CD14-positive monocyte (primary cell): ENCODE measurements at regions not wholly inside any gene's neighbourhood (a gene's known extent, or its start where the extent isn't known, plus 50 kb on each side); places are given as distances from the start of the nearest gene placed in this dataset.

Experiments
- DNase-seq, 3 donors: peaks; one replicate each; pipeline ENCODE4 v3.0.0-alpha.2; 2011 to 2022
- H2AFZ ChIP-seq: 2 replicates; pipeline ENCODE4 v1.6.0; 2012; ENCODE audit warnings: mild to moderate bottlenecking, low read depth, low read length, inconsistent platforms; ENCODE audit not compliant: insufficient read depth, poor library complexity, severe bottlenecking
- H3K27ac ChIP-seq, 2 donors: 1 replicate in 1 of 2; 2 replicates in 1 of 2; pipeline ENCODE4 v1.5.1; 2012 to 2013; ENCODE audit warnings: low read length in 2 of 2, control low read depth in 1 of 2, inconsistent platforms in 1 of 2, low read depth in 1 of 2, mild to moderate bottlenecking in 1 of 2
- H3K27me3 ChIP-seq, 2 donors: one replicate each; pipeline versions ENCODE4 v1.6.0 to v1.6.1; 2011 to 2013; ENCODE audit warnings: low read length in 2 of 2; ENCODE audit not compliant: control insufficient read depth in 2 of 2, insufficient read depth in 2 of 2
- H3K36me3 ChIP-seq, 2 donors: replicated peaks in 1 of 2; 1 replicate in 1 of 2; 2 replicates in 1 of 2; pipeline versions ENCODE4 v1.5.1 to v1.6.1; 2012 to 2013; ENCODE audit warnings: low read length in 2 of 2, control low read depth in 1 of 2, inconsistent platforms in 1 of 2, mild to moderate bottlenecking in 1 of 2; ENCODE audit not compliant: insufficient read depth in 2 of 2, control insufficient read depth in 1 of 2
- H3K4me1 ChIP-seq, 2 donors: 1 replicate in 1 of 2; 2 replicates in 1 of 2; pipeline versions ENCODE4 v1.5.1 to v1.6.1; 2012 to 2013; ENCODE audit warnings: low read length in 2 of 2, control low read depth in 1 of 2, inconsistent platforms in 1 of 2, mild to moderate bottlenecking in 1 of 2, moderate library complexity in 1 of 2; ENCODE audit not compliant: insufficient read depth in 2 of 2, control insufficient read depth in 1 of 2
- H3K4me2 ChIP-seq: replicated peaks from 2 replicates; pipeline ENCODE3; 2012; ENCODE audit warnings: low read length, moderate library complexity, mild to moderate bottlenecking; ENCODE audit not compliant: poor library complexity, severe bottlenecking; ENCODE audit errors: extremely low read depth
- H3K4me3 ChIP-seq, 3 experiments: fragments of 200-600 bp in 1 of 3; sonication (generic) in 1 of 3; replicated peaks in 1 of 3; 1 replicate in 2 of 3; 2 replicates in 1 of 3; pipeline ENCODE4 v1.5.1; 2011 to 2013; ENCODE audit warnings: low read length in 3 of 3, mild to moderate bottlenecking in 3 of 3, control low read depth in 2 of 3, low read depth in 2 of 3, inconsistent platforms in 1 of 3, moderate library complexity in 1 of 3
- H3K79me2 ChIP-seq: 2 replicates; pipeline ENCODE4 v1.6.0; 2012; ENCODE audit warnings: mild to moderate bottlenecking, control low read depth, inconsistent platforms, low read length, moderate library complexity; ENCODE audit not compliant: insufficient read depth
- H3K9ac ChIP-seq: 2 replicates; pipeline ENCODE4 v1.6.0; 2017; ENCODE audit warnings: low read length, mild to moderate bottlenecking; ENCODE audit not compliant: insufficient read depth, poor library complexity, severe bottlenecking
- H3K9me3 ChIP-seq, 2 donors: replicated peaks in 1 of 2; 1 replicate in 1 of 2; 2 replicates in 1 of 2; pipeline versions ENCODE4 v1.5.1 to v1.6.1; 2012 to 2013; ENCODE audit warnings: low read length in 2 of 2, control low read depth in 1 of 2; ENCODE audit not compliant: control insufficient read depth in 1 of 2, insufficient read depth in 1 of 2
- H4K20me1 ChIP-seq: 2 replicates; pipeline ENCODE4 v1.6.0; 2012; ENCODE audit warnings: mild to moderate bottlenecking, low read length, control low read depth, moderate library complexity; ENCODE audit not compliant: insufficient read depth
- H3K27ac Mint-ChIP-seq, 7 donors: one replicate each; pipeline ENCODE4 v1.8.0; 2020; ENCODE audit warnings: mild to moderate bottlenecking in 7 of 7, mixed read lengths in 7 of 7, moderate library complexity in 6 of 7, inconsistent platforms in 2 of 7
- H3K27me3 Mint-ChIP-seq, 3 donors: one replicate each; pipeline ENCODE4 v1.8.0; 2021 to 2022; ENCODE audit warnings: low read depth in 3 of 3, mild to moderate bottlenecking in 3 of 3, mixed read lengths in 3 of 3, moderate library complexity in 3 of 3, inconsistent platforms in 1 of 3
- H3K36me3 Mint-ChIP-seq, 2 donors: one replicate each; pipeline ENCODE4 v1.8.0; 2020; ENCODE audit warnings: mixed read lengths in 2 of 2, inconsistent platforms in 1 of 2, mild to moderate bottlenecking in 1 of 2
- H3K4me1 Mint-ChIP-seq: one replicate; pipeline ENCODE4 v1.8.0; 2020; ENCODE audit warnings: mild to moderate bottlenecking, mixed read lengths
- H3K4me3 Mint-ChIP-seq, 2 donors: one replicate each; pipeline ENCODE4 v1.8.0; 2020; ENCODE audit warnings: mild to moderate bottlenecking in 2 of 2, mixed read lengths in 2 of 2, moderate library complexity in 1 of 2
- H3K9me3 Mint-ChIP-seq, 7 donors: one replicate each; pipeline ENCODE4 v1.8.0; 2020 to 2022; ENCODE audit warnings: mixed read lengths in 7 of 7, mild to moderate bottlenecking in 6 of 7, moderate library complexity in 6 of 7, inconsistent platforms in 2 of 7
- WGBS: methylation state at CpG from one replicate; pipeline ENCODE4 v1.1.5; 2013; ENCODE audit warnings: missing lambda C conversion rate; ENCODE audit not compliant: insufficient coverage; 5-methylcytosine and 5-hydroxymethylcytosine counted together
- intact Hi-C, 2 donors: fragments of 100-400 bp; cut with micrococcal nuclease; formaldehyde crosslinking; loops; one replicate each; pipeline versions ENCODE4 v1.15.0 to v1.15.1; 2023
- TF ChIP-seq, protein P1 (sequence below): fragments of 200-600 bp; IDR thresholded peaks from one replicate; pipeline ENCODE4 v1.8.0; 2022; ENCODE audit warnings: antibody characterized with exemption, mild to moderate bottlenecking

GRCh38 chr12:74941670-74942069, 268.0 kb downstream of the KCNC2 start:
- no peaks in the 10 kb centered on the region for H4K20me1 ChIP-seq
- H3K27ac ChIP-seq = no peak overlapping the region
- H3K9me3 ChIP-seq = no peaks in the 10 kb centered on the region
- no peak overlapping the region for H3K4me3 ChIP-seq
- no peaks in the 10 kb centered on the region for H3K27me3 ChIP-seq
- Mint-ChIP-seq H3K9me3 (peaks cover 0 to 2% (median 0%) of the 10 kb centered on the region in 7 donors), H3K36me3 (no peaks in the 10 kb centered on the region), H3K27ac (no peak overlapping the region), H3K4me3 (no peak overlapping the region), H3K4me1 (no peaks in the 10 kb centered on the region), H3K27me3 (no peaks in the 10 kb centered on the region)
- 100% methylated on average over 1 of the region's 2 CpGs for WGBS
- H3K4me1 ChIP-seq = no peaks in the 10 kb centered on the region
- intact Hi-C loops = no loop called here
- TF ChIP-seq, protein P1, sequence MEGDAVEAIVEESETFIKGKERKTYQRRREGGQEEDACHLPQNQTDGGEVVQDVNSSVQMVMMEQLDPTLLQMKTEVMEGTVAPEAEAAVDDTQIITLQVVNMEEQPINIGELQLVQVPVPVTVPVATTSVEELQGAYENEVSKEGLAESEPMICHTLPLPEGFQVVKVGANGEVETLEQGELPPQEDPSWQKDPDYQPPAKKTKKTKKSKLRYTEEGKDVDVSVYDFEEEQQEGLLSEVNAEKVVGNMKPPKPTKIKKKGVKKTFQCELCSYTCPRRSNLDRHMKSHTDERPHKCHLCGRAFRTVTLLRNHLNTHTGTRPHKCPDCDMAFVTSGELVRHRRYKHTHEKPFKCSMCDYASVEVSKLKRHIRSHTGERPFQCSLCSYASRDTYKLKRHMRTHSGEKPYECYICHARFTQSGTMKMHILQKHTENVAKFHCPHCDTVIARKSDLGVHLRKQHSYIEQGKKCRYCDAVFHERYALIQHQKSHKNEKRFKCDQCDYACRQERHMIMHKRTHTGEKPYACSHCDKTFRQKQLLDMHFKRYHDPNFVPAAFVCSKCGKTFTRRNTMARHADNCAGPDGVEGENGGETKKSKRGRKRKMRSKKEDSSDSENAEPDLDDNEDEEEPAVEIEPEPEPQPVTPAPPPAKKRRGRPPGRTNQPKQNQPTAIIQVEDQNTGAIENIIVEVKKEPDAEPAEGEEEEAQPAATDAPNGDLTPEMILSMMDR = no peak
- H3K4me2 ChIP-seq = no peak overlapping the region
- DNase-seq = no peak
- no peaks in the 10 kb centered on the region for H3K36me3 ChIP-seq
- no peak overlapping the region for H3K9ac ChIP-seq
- no peak overlapping the region for H2AFZ ChIP-seq
- no peaks in the 10 kb centered on the region for H3K79me2 ChIP-seq

GRCh38 chr12:74945771-74946198, 263.9 kb downstream of the KCNC2 start:
- Histone ChIP-seq H4K20me1 (no peaks in the 10 kb centered on the region), H3K79me2 (no peaks in the 10 kb centered on the region), H3K4me1 (no peaks in the 10 kb centered on the region), H2AFZ (no peak overlapping the region), H3K27me3 (no peaks in the 10 kb centered on the region), H3K27ac (no peak overlapping the region), H3K4me3 (no peak overlapping the region), H3K9ac (no peak overlapping the region), H3K4me2 (no peak overlapping the region), H3K36me3 (no peaks in the 10 kb centered on the region), H3K9me3 (no peaks in the 10 kb centered on the region)
- peaks cover 0 to 2% (median 0%) of the 10 kb centered on the region in 7 donors for H3K9me3 Mint-ChIP-seq
- TF ChIP-seq, protein P1 = no peak
- H3K4me1 Mint-ChIP-seq = no peaks in the 10 kb centered on the region
- H3K27ac Mint-ChIP-seq = no peak overlapping the region
- WGBS = 100% methylated on average over 1 of the region's 2 CpGs
- no peaks in the 10 kb centered on the region for H3K27me3 Mint-ChIP-seq
- no peak for DNase-seq
- no peak overlapping the region for H3K4me3 Mint-ChIP-seq
- intact Hi-C loops = no loop called here
- no peaks in the 10 kb centered on the region for H3K36me3 Mint-ChIP-seq
